A549 (cell line): ENCODE measurements at regions not wholly inside any gene's neighbourhood (a gene's known extent, or its start where the extent isn't known, plus 50 kb on each side); places are given as distances from the start of the nearest gene placed in this dataset.

Source experiments
- ATAC-seq, 2 experiments: fragments of 200-7000 bp in 1 of 2; fragments of >200 bp in 1 of 2; cut with Nextera tagmentation in 1 of 2; cut with Tn5 transposase in 1 of 2; 3 replicates each; pipeline versions ENCODE4 v1.8.0 to v1.9.1; 2018 to 2020; ENCODE audit warnings: mild to moderate bottlenecking in 1 of 2, moderate library complexity in 1 of 2
- CTCF ChIA-PET: fragments of 300-600 bp; sonication (Branson Sonifier 250); formaldehyde crosslinking; extraction: SDS; loops from one replicate; lab custom pipeline; 2021; ENCODE audit warnings: antibody characterized with exemption, inconsistent platforms; lab: Yijun Ruan, JAX
- POLR2A ChIA-PET: fragments of 350-600 bp; formaldehyde crosslinking; extraction: SDS; loops from one replicate; lab custom pipeline; 2021; ENCODE audit warnings: antibody characterized with exemption, inconsistent platforms; lab: Yijun Ruan, JAX
- DNase-seq, 2 experiments: peaks; one replicate each; pipeline versions ENCODE4 v3.0.0 to v3.0.0-alpha.2; 2011 to 2016; ENCODE audit warnings: low read depth in 1 of 2, low spot score in 1 of 2
- FAIRE-seq: peaks from 2 replicates; lab custom pipeline; 2011; peaks lifted over from hg19 to GRCh38; lab: Jason Lieb, UNC
- H3K27ac ChIP-seq, 2 experiments: fragments of >200 bp; sonication (Bioruptor Twin); formaldehyde crosslinking; 3 replicates each; pipeline ENCODE4 v1.5.1; 2016 to 2017
- H3K4me1 ChIP-seq: fragments of >200 bp; sonication (Bioruptor Twin); formaldehyde crosslinking; 3 replicates; pipeline ENCODE4 v1.6.1; 2016
- H3K4me2 ChIP-seq: fragments of >200 bp; sonication (Bioruptor Twin); formaldehyde crosslinking; 3 replicates; pipeline ENCODE4 v1.6.1; 2016
- H3K4me3 ChIP-seq: fragments of >200 bp; sonication (Bioruptor Twin); formaldehyde crosslinking; 3 replicates; pipeline ENCODE4 v1.5.1; 2016
- H3K9me3 ChIP-seq: fragments of >200 bp; sonication (Bioruptor Twin); formaldehyde crosslinking; 3 replicates; pipeline ENCODE4 v1.6.1; 2016
- BHLHE40 ChIP-seq: IDR thresholded peaks from 2 replicates; pipeline ENCODE4 v1.6.1; 2012; ENCODE audit warnings: low read depth, low read length, inconsistent platforms
- CBX8 ChIP-seq: fragments of 200-600 bp; sonication (generic); IDR thresholded peaks from 2 replicates; pipeline ENCODE4 v1.6.1; 2016
- CEBPB ChIP-seq, 2 experiments: fragments of >200 bp in 1 of 2; sonication (Bioruptor Twin) in 1 of 2; formaldehyde crosslinking in 1 of 2; IDR thresholded peaks; 2 replicates each; pipeline ENCODE4 v1.6.1; 2012 to 2016
- CHD4 ChIP-seq: fragments of 200-600 bp; sonication (generic); IDR thresholded peaks from 2 replicates; pipeline ENCODE4 v1.6.1; 2016; ENCODE audit warnings: antibody characterized with exemption, mild to moderate bottlenecking, borderline replicate concordance
- EHF ChIP-seq: fragments of 250-450 bp; sonication (Bioruptor Pico); IDR thresholded peaks from 2 replicates; pipeline ENCODE4 v1.5.0; 2020; ENCODE audit warnings: mild to moderate bottlenecking
- ESRRA ChIP-seq: fragments of 150-350 bp; IDR thresholded peaks from 2 replicates; pipeline ENCODE4 v1.6.1; 2014; ENCODE audit warnings: mild to moderate bottlenecking, low read length, borderline replicate concordance
- FOXS1 ChIP-seq: fragments of 250-450 bp; sonication (Bioruptor Pico); IDR thresholded peaks from 2 replicates; pipeline ENCODE4 v1.5.0; 2020; ENCODE audit warnings: mild to moderate bottlenecking, moderate library complexity
- HDAC2 ChIP-seq: fragments of 200-600 bp; sonication (generic); IDR thresholded peaks from 2 replicates; pipeline ENCODE4 v1.6.1; 2016
- HOXB13 ChIP-seq: fragments of 250-450 bp; sonication (Bioruptor Pico); IDR thresholded peaks from 2 replicates; pipeline ENCODE4 v1.5.0; 2020; ENCODE audit warnings: low read depth, mild to moderate bottlenecking, moderate library complexity
- JUN ChIP-seq, 2 experiments: fragments of >200 bp; sonication (Bioruptor Twin); formaldehyde crosslinking; IDR thresholded peaks; 2 replicates in 1 of 2; 3 replicates in 1 of 2; pipeline ENCODE4 v1.6.1; 2016 to 2017
- JUNB ChIP-seq: fragments of >200 bp; sonication (Bioruptor Twin); formaldehyde crosslinking; IDR thresholded peaks from 2 replicates; pipeline ENCODE4 v1.6.1; 2016
- KDM1A ChIP-seq: fragments of 200-600 bp; sonication (generic); IDR thresholded peaks from 2 replicates; pipeline ENCODE4 v1.6.1; 2016; ENCODE audit warnings: low read depth, mild to moderate bottlenecking
- KDM5A ChIP-seq: fragments of 200-600 bp; sonication (generic); IDR thresholded peaks from 2 replicates; pipeline ENCODE4 v1.6.1; 2016; ENCODE audit warnings: antibody characterized with exemption, mild to moderate bottlenecking
- MYC ChIP-seq: IDR thresholded peaks from 2 replicates; pipeline ENCODE4 v1.6.1; 2012; ENCODE audit warnings: mild to moderate bottlenecking, inconsistent platforms, low read length, improper control_type of control experiment, borderline replicate concordance
- NFE2L2 ChIP-seq: fragments of 150-350 bp; conservative IDR thresholded peaks from 2 replicates; pipeline ENCODE4 v1.6.1; 2014; ENCODE audit warnings: low read length
- NR3C1 ChIP-seq: fragments of >200 bp; sonication (Bioruptor Twin); formaldehyde crosslinking; IDR thresholded peaks from 3 replicates; pipeline ENCODE4 v1.6.1; 2017
- RAD21 ChIP-seq, 2 experiments: fragments of >200 bp in 1 of 2; sonication (Bioruptor Twin) in 1 of 2; formaldehyde crosslinking in 1 of 2; IDR thresholded peaks in 1 of 2; conservative IDR thresholded peaks in 1 of 2; 2 replicates in 1 of 2; 3 replicates in 1 of 2; pipeline ENCODE4 v1.6.1; 2012 to 2018; ENCODE audit warnings: inconsistent platforms in 1 of 2
- RFX5 ChIP-seq: fragments of 450-650 bp; IDR thresholded peaks from 2 replicates; pipeline ENCODE4 v1.7.1; 2014; ENCODE audit warnings: antibody characterized with exemption, mild to moderate bottlenecking, moderate library complexity
- ZC3H11A ChIP-seq: fragments of 450-650 bp; IDR thresholded peaks from 2 replicates; pipeline ENCODE4 v1.6.1; 2014; ENCODE audit warnings: antibody characterized with exemption, mild to moderate bottlenecking
- ZNF302 ChIP-seq: fragments of 250-450 bp; sonication (Bioruptor Pico); IDR thresholded peaks from 2 replicates; pipeline ENCODE4 v1.9.0; 2021; ENCODE audit warnings: inconsistent platforms, mild to moderate bottlenecking, moderate library complexity
- ZSCAN20 ChIP-seq: fragments of 250-450 bp; sonication (Bioruptor Pico); IDR thresholded peaks from 2 replicates; pipeline ENCODE4 v1.8.0; 2022; ENCODE audit warnings: mild to moderate bottlenecking, moderate library complexity
- WGBS: methylation state at CpG from one replicate; pipeline ENCODE4 v1.1.6; 2017; ENCODE audit errors: missing lambda C conversion rate; 5-methylcytosine and 5-hydroxymethylcytosine counted together
- TF ChIP-seq, protein P1 (sequence below): IDR thresholded peaks from 2 replicates; pipeline ENCODE4 v1.6.1; 2012; ENCODE audit warnings: low read depth, borderline replicate concordance
- TF ChIP-seq, protein P2 (sequence below): IDR thresholded peaks from 2 replicates; pipeline ENCODE4 v1.6.1; 2012
- TF ChIP-seq, protein P3 (sequence below): fragments of >200 bp; sonication (Bioruptor Twin); formaldehyde crosslinking; IDR thresholded peaks from 2 replicates; pipeline ENCODE4 v1.6.1; 2016
- TF ChIP-seq, protein P4 (sequence below): fragments of 250-450 bp; sonication (Bioruptor Pico); IDR thresholded peaks from 2 replicates; pipeline ENCODE4 v1.5.0; 2021; ENCODE audit warnings: mild to moderate bottlenecking, moderate library complexity, borderline replicate concordance
- TF ChIP-seq, protein P5 (sequence below): fragments of 150-350 bp; IDR thresholded peaks from 2 replicates; pipeline ENCODE4 v1.6.1; 2014; ENCODE audit warnings: low read depth, mild to moderate bottlenecking, low read length

DNA sequence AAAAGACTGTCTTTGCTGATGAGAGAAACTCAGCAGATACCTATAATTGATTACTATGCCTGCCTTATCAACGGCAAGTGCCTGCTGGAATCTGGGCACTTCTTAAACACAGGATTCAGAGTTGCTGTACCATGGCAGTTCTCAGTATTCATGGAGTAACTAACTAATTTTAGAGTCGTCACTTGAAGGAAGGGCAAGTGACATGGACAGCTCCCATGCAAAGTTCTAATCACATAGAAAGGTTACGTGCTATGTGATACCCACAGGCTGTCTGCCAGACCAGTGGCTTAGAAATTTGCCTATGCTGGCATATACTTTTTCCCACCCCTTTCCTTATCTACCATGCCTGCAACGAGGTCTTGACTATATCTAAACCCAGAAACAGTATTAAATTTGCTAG lies 931.1 kb upstream of the TENM3 start:
- TF ChIP-seq HDAC2 (no peak), NR3C1 (no peak), JUNB (no peak), NFE2L2 (no peak), ZC3H11A (no peak), BHLHE40 (no peak), EHF (CRISPR knock-in tag) (no peak), CHD4 (no peak)
- TF ChIP-seq, protein P1, sequence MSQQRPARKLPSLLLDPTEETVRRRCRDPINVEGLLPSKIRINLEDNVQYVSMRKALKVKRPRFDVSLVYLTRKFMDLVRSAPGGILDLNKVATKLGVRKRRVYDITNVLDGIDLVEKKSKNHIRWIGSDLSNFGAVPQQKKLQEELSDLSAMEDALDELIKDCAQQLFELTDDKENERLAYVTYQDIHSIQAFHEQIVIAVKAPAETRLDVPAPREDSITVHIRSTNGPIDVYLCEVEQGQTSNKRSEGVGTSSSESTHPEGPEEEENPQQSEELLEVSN = no peak
- TF ChIP-seq, protein P2, sequence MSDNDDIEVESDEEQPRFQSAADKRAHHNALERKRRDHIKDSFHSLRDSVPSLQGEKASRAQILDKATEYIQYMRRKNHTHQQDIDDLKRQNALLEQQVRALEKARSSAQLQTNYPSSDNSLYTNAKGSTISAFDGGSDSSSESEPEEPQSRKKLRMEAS = no peak
- CTCF ChIA-PET = interaction anchor here (1.7 kb wide), 1 partner anchor 10 kb away, joined by 6 read pairs; no protein-coding TSS in a partner anchor
- Histone ChIP-seq H3K27ac (no peak overlapping the region), H3K9me3 (no peaks in the 10 kb centered on the region), H3K4me2 (no peak overlapping the region), H3K4me3 (no peak overlapping the region), H3K4me1 (no peaks in the 10 kb centered on the region)
- POLR2A ChIA-PET = no interaction called here
- FAIRE-seq (no peak), ATAC-seq (no peak), DNase-seq (no peak)
- WGBS = 0% methylated on average over 4 of the region's 4 CpGs

DNA sequence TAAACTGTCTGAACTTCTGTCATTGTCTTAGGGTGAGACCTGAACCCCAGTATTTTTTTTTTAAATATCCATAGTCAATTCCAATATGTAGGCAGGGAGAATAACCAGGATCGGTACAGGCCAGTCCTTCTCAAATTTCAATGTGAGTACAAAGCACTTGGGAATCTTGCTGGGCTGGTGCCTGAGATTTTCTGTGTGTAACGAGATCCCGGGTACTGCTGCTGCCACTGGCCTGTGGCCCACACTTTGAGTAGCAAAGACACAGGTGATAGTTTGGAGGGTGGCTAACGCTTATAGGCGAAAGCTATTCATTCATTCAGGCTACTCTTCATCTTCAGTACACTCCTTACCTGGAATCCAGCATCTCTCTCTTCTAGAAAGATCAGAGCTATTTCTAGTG lies 923.6 kb upstream of the TENM3 start:
- CTCF ChIA-PET = interaction anchor here (0.7 kb wide), 1 partner anchor 356 kb away, joined by 3 read pairs; no protein-coding TSS in a partner anchor
- no peak overlapping the region for H3K4me2 ChIP-seq
- no peak overlapping the region for H3K27ac ChIP-seq
- TF ChIP-seq JUN (IDR thresholded peaks at IDR 0.05) (no peak), HOXB13 (CRISPR knock-in tag) (no peak)
- no peak overlapping the region for H3K4me3 ChIP-seq
- DNase-seq = no peak
- H3K4me1 ChIP-seq = no peaks in the 10 kb centered on the region
- H3K9me3 ChIP-seq = no peaks in the 10 kb centered on the region
- no peak for FAIRE-seq
- no peak for ATAC-seq
- 12% methylated on average over 5 of the region's 5 CpGs for WGBS
- POLR2A ChIA-PET = no interaction called here

DNA sequence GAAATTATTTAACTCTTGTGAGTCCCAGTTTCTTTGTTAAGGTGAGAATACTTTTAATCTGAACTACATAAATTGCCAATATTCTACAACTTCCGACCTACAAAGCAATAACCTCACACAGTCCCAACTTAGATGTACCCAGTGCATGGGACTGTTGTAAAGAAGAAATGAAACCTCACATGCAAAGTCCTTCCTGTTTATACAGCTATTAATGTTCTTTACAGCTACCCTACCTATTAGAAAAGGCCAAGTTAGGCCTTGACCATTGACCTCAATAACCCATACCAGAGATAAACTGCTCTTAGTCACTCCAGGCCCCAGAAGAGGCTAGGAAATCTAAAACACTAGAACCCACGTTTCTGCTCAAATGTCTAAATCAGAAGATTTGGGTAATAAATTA lies 920.1 kb upstream of the TENM3 start:
- Histone ChIP-seq H3K4me1 (no peaks in the 10 kb centered on the region), H3K9me3 (no peaks in the 10 kb centered on the region), H3K27ac (no peak overlapping the region)
- CTCF ChIA-PET = no interaction called here
- TF ChIP-seq, protein P3, sequence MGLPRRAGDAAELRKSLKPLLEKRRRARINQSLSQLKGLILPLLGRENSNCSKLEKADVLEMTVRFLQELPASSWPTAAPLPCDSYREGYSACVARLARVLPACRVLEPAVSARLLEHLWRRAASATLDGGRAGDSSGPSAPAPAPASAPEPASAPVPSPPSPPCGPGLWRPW = no peak
- no peak for TF ChIP-seq MYC
- TF ChIP-seq KDM1A = no peak
- TF ChIP-seq, all 56 proteins: peak for 0
- DNase-seq = no peak
- no peak for ATAC-seq
- POLR2A ChIA-PET = no interaction called here
- Histone ChIP-seq H3K4me3 (no peak overlapping the region), H3K4me2 (no peak overlapping the region)
- no peak for FAIRE-seq
- 2% methylated on average over 2 of the region's 2 CpGs for WGBS

DNA sequence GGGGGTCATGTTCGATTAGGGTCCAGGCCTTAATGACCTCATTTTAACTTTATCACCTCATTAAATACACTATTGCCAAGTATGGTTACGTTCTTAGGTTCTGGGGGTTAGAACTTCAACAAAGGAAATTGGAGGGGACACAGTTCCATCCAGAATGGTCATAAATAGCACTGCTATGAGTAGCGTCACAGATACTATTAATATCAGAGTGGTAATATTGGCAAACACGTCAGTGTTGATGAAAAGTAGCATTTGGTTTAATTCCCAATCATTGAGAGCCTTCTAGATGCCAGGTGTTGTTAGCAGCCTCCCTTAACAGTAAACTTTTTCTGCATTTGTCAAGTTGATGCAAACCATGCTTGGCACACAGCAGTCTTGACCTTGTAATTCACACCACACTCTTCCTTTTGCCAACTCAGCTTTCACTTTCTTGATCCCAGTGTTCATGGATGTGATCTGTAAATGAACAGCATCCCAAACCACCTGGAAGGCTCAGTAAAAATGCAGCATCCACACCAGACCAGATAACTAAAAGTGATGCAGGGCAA lies 912.5 kb upstream of the TENM3 start:
- no peak for FAIRE-seq
- WGBS = 0% methylated on average over 4 of the region's 4 CpGs
- Histone ChIP-seq H3K9me3 (no peaks in the 10 kb centered on the region), H3K4me2 (no peak overlapping the region), H3K4me1 (no peaks in the 10 kb centered on the region), H3K4me3 (no peak overlapping the region), H3K27ac (no peak overlapping the region)
- POLR2A ChIA-PET = no interaction called here
- TF ChIP-seq RAD21 (conservative IDR thresholded peaks at IDR 0.05 in 1 of 2, IDR thresholded peaks at IDR 0.05 in 1 of 2) (no peak), ESRRA (no peak), KDM1A (no peak), ZNF302 (CRISPR knock-in tag) (no peak), ZSCAN20 (no peak), CEBPB (IDR thresholded peaks at IDR 0.05) (no peak), CBX8 (no peak), KDM5A (no peak), FOXS1 (CRISPR knock-in tag) (no peak), RFX5 (no peak)
- TF ChIP-seq, protein P2 = no peak
- TF ChIP-seq, protein P4, sequence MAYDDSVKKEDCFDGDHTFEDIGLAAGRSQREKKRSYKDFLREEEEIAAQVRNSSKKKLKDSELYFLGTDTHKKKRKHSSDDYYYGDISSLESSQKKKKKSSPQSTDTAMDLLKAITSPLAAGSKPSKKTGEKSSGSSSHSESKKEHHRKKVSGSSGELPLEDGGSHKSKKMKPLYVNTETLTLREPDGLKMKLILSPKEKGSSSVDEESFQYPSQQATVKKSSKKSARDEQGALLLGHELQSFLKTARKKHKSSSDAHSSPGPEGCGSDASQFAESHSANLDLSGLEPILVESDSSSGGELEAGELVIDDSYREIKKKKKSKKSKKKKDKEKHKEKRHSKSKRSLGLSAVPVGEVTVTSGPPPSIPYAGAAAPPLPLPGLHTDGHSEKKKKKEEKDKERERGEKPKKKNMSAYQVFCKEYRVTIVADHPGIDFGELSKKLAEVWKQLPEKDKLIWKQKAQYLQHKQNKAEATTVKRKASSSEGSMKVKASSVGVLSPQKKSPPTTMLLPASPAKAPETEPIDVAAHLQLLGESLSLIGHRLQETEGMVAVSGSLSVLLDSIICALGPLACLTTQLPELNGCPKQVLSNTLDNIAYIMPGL (CRISPR knock-in tag) = no peak
- TF ChIP-seq, protein P5, sequence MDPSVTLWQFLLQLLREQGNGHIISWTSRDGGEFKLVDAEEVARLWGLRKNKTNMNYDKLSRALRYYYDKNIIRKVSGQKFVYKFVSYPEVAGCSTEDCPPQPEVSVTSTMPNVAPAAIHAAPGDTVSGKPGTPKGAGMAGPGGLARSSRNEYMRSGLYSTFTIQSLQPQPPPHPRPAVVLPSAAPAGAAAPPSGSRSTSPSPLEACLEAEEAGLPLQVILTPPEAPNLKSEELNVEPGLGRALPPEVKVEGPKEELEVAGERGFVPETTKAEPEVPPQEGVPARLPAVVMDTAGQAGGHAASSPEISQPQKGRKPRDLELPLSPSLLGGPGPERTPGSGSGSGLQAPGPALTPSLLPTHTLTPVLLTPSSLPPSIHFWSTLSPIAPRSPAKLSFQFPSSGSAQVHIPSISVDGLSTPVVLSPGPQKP = no peak
- TF ChIP-seq, protein P3 = no peak
- ATAC-seq = no peak
- CTCF ChIA-PET = no interaction called here
- no peak for DNase-seq
